ENCODE measurements at regions not wholly inside any gene's neighbourhood (a gene's known extent, or its start where the extent isn't known, plus 50 kb on each side); places are given as distances from the start of the nearest gene placed in this dataset.

- TF ChIP-seq CTCF (IDR thresholded peaks at IDR 0.05; ENCODE audit: low read length), result no peak
- no peak for TF ChIP-seq EZH2 (optimal IDR thresholded peaks at IDR 0.05; ENCODE audit: low read depth, low read length)
Measured at GRCh38 chr22:48556222-48556621, 1271.5 kb downstream of the BRD1 start.

Measured in MM.1S (cell line).